GM19193 (cell line): ENCODE measurements at regions not wholly inside any gene's neighbourhood (a gene's known extent, or its start where the extent isn't known, plus 50 kb on each side); places are given as distances from the start of the nearest gene placed in this dataset.

ENCODE experiments used
- POLR2A ChIP-seq: IDR thresholded peaks from 4 replicates; pipeline ENCODE4 v1.6.1; 2011; ENCODE audit not compliant: insufficient read depth, insufficient read length; ENCODE audit errors: extremely low read depth

DNA sequence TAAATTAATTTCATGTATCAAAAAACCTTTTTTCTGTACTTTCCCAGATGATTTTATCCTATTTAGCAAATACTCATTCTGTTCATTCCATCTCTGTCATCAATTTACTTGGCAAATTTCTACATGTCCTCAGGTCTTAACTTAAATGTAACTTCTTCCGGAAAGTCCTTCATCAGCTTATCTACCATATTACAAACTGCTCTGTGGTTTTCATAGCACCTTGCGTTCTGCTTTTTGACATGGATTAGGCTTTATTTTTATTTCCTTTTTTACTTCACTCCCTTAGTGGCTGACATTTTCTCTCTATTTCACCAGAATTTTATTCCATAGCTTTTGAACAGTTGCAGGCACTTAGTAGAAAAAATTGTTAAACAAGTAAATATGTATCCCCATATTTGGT, 1040.8 kb downstream of the TAF11L14 start:
- no peak for TF ChIP-seq POLR2A

DNA sequence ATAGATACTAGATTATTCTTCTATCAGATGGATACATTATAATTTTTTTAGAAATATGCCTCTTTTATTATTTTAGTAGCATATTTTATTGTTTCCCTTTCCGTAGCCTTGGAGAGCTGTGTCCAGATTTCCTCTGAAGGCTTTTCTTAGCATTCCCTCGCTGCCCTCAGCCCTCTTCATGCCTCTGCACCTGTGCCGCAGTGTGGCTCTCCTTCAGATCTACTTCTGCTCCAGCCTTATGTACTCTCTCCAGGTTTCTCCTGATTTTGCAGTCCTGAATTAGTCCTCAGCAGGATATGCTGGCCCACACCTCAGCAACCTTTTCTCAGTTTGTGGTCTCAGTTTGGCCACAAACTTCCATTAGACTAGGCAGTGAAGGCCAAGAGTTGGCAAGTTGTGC, 1052.0 kb downstream of the TAF11L14 start:
- no peak for TF ChIP-seq POLR2A

DNA sequence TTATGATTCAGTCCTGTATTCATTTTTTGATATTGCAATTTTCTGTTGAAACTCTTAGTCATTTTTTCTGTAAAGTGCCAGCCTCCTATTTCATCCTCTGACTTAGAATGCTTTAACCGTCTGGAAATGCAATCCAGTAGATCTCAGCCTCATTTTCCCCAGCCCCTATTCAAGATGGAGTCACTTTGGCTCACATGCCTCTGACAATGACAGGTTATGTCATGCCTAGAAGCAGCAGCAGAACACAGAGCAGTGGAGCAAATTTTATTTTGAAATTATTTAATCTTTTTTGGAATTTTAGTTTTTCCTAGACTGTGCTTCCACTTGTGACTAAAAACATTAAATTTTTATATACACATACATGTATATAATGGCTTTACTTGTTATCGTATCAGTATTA, 1053.2 kb downstream of the TAF11L14 start:
- no peak for TF ChIP-seq POLR2A

DNA sequence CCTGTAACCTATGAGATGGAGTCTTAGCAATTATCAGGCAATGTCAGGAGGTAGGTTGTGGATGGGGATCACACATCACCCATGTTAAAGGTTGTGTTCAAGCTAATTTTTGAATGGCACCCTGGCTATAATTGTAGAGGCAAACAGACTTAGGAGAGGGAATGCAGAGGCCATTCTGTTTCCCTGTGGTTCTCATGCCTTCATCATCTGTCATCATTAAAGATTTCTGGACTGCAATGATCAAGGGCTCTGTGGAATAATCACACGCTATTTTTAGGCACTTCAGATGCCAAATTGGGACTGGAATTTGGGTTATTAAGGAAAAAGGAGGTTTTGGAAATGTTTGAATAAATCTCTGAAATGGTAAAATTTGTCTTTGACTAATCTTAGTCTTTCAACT, 1065.4 kb downstream of the TAF11L14 start:
- TF ChIP-seq POLR2A: no peak

DNA sequence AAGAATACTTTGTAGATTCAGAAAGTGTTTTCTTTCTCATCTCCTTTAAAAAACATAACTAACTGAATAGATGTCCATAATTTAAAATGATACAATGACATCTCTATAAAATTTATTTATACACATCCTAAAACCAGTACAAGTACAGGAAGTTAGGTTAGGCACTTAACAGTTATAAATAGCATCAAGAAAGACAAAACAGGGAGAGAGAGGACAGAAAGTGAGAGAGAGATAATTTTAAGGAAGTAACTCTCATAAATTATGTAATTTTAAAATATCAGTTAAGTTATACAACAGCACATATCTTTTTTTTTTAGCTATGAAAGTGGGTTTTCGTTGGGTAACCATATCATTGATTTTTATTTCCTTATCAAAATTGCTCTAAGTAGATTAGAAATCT, 1068.6 kb downstream of the TAF11L14 start:
- no peak for TF ChIP-seq POLR2A

DNA sequence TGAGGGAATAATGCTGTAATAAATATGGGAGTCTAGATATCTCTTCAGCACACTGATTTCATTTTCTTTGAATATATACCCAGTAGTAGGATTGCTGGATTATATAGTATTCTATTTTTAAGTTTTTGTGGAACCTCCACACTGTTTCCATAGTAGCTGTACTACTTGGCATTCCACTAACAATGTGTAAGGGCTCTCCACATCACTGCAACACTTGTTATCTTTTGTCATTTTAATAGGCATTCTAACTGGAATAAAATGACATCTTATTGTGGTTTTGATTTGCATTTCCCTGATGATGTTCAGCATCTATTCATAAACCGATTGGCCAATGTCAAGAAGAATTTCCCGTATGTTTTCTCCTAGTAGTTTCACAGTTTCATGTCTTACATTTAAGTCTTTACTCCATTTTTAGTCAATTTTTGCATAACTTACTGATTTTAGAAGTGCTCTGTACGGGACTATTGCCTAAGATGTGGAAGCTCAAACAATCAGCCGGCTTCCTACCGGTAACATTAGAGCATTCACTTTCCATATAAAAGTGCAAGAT, 1078.8 kb downstream of the TAF11L14 start:
- TF ChIP-seq POLR2A: no peak

DNA sequence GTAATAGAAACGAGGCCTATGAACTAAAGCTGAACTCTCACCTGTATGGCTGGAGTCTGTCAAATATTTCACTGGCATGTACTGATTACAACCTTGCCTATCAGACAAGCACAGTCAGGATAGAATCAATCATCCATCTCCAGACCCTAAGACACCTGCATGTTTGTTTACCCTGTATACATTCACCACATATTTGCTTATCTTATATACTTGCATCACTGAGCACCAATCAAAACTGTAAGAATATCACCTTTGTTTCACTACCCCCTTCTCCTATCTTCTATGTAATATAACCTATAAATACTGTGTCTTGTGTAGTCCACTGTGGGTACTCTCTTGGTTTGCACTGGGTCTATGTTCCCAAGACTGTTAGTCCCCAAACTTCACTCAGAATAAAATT, 1085.7 kb downstream of the TAF11L14 start:
- no peak for TF ChIP-seq POLR2A

DNA sequence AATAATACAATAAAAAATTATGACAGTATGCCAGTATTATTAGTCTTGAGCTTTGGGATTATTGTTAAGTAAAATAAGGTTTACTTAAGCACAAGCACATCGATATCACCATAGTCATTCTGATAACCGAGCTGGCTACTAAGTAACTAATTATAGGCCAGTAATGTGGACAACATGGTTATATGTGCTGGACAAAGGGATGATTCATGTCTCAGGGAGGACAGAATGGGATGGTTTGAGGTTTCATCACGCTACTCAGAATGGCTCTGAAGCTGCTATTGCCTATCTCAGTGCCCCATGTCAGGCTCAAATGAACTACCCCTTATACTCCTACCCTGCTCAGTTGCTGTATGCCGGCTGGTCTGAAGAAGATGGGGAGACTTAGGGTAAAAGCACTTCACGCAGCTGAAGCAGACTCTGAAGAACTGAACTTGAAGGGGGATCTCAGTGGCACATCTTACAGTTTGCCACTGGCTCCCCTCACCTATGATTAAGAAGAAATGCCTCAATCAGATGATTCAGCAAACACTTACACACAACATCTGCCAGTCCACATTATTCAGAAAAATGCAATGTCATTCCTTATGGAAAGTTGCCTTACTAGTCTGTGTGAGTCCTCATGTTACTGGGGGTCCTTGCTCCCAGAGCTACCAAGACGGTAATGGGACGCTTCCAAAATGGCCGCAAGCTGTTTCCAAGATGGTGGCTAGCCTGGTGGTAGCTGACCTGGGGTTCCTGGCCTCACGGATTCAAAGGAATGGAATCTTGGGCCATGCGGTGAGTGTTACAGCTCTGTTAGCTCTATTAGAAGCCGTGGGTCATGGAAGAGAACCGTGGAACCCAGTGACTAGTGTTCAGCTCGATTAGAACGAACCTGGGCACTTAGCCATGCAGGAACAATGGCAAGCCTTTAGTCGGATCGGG, 1098.6 kb downstream of the TAF11L14 start:
- TF ChIP-seq POLR2A: no peak

DNA sequence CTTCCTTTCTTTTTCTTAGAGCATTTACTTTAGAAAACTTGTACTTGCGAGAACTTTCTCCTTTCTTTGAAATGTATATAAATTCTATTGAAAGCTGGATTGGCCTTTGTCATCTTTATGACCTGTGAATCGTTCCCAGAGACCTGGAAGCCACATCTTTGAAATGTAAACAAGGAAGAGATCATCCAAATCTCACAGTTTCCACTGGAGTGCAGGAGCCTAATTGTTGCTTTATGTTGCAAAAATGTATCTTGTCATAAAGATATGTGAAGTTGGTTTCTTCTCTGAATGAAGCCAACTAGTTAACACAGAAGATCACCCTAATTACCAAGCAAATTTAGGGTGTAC, 1101.8 kb downstream of the TAF11L14 start:
- no peak for TF ChIP-seq POLR2A

DNA sequence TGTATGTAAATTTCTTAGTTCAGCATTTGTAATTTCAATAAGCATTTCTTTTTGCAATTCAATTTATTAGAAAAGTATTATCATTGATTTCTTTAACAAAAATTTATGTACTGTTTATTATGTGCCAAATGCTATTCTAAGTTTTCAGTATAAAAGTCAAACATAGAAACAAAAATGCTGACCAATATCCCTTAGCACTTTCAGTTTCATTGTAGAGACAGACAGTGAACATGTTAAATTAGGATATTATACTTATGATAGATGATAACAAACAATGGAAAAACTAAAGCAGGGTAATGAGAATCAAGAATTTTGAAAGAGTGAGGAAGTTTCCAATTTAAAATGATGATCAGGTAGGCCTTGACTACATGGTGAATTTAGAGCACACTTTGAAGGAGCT, 1106.0 kb downstream of the TAF11L14 start:
- TF ChIP-seq POLR2A: no peak

DNA sequence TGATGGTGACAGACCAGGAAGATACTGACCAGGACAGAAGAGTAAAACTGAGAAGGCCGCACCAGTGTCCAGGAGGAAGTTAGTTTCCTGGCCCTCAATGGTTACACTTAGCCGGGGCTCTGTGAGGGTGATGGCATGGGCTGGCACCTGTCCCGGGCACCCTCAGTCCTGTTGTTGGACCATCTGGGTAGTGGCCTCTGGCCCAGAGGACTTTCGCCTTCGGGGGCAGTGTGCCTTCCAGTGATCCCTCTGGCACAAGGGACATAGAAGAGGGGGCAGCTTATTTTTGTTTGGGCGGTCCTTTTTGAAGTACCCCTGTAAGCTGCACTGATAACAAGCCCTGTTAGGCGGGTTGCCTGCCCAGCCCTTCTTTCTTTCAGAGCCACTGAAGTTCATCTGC, 1108.6 kb downstream of the TAF11L14 start:
- TF ChIP-seq POLR2A: no peak

DNA sequence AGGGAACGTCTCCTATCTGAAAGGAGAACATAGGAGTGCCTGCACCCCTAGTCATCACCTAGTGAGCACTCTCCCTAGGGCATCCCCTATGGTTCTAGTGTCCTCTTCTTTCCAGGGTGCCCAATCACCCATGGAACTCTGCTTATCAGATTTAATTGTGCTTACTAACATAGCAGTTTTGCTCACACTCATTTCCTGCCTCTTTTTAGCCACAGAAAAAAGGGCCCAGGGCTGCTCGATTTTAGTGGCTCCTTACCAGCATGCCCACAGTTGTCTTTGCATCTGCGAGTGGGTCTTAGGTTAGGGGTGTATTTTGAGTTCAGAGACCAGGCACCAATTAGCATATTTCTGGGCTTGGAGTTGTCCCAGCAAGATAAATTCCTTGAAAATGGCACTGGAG, 1110.2 kb downstream of the TAF11L14 start:
- no peak for TF ChIP-seq POLR2A

DNA sequence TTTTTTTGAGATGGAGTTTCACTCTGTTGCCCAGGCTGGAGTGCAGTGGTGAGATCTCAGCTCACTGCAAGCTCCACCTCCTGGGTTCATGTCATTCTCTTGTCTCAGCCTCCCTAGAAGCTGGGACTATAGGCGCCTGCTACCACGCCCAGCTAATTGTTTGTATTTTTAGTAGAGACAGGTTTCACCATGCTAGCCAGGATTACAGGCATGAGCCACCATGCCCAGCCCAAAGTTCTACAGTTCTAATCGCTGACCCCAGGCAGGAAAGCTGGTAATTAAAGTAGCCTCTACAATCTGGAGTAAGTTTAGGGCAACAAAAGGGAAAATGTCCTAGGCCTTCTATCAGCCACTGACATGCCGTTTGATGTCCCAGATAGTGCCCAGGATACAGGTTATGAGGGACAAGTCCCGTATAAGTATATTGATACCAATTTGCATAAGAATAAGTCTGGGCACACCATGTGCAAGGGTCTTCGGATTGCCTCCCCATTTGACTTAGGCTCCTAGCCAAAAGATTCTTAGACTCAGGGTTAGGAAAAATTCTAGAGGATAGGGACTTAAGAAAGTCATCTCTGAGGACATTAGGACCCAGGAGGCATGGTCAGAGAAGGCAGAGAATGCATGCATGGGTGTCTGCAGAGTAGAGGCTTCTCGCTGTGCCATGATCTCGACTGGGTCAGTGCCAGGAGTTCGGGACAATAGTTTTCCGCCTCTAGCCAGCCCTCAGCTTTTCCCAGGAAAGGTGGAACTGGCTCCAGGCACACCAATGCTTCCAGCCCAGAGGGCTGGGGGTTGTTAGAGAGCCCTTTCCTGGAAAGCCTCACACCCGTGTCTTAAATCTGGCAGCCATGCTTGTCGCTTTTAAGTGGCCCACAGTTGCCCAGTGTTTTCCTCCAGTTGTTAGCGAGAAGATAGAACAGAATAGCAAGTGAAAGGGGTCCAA, 1111.1 kb downstream of the TAF11L14 start:
- no peak for TF ChIP-seq POLR2A

DNA sequence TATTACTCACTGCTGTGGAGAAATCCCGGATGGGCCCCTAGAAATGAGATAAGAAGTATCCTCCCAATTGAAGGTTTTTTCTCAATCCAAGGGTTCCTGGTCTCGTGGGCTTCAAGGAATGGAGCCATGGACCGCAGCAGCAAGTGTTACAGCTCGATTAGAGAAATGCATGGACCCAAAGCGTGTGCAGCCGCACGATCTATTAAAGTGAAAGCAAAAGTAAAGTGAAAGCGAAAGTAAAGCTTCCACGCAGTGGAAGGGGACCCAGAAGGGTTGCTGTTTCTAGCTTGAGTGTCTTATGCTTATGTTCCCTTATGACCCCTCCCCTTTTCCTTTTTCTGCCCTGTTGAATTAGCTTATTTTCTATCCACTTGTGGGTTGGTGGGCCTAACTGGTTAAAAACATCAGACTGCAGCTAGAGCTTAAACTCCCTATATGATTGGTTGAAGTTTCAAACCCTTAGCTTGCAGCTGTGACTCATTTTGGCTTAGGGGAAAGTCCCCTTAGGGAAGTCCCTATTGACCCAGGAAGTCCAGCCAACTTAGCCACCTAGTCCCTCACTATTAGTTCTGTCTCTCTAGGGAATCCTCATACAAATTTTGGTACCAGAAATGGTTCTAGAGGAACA, 1111.8 kb downstream of the TAF11L14 start:
- peak; percentile 47 for TF ChIP-seq POLR2A

DNA sequence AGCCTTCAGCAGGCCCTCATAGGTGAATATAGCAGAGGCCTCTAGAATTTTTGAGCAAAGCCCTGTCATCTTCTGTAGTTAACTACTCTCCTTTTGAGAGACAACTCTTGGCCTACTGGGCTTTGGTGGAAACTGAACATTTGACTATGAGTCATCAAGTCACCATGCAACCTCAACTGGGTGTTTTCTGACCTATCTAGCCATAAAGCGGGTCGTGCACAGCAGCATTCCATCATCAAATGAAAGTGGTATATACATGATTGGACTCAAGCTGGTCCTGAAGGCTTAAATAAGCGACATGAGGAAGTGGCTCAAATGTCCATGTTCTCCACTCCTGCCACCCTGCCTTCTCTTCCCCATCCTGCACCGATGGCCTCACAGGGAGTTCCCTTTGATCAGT, 1115.5 kb downstream of the TAF11L14 start:
- TF ChIP-seq POLR2A: no peak
